ENCODE measurements at regions not wholly inside any gene's neighbourhood (a gene's known extent, or its start where the extent isn't known, plus 50 kb on each side); places are given as distances from the start of the nearest gene placed in this dataset.

DNA sequence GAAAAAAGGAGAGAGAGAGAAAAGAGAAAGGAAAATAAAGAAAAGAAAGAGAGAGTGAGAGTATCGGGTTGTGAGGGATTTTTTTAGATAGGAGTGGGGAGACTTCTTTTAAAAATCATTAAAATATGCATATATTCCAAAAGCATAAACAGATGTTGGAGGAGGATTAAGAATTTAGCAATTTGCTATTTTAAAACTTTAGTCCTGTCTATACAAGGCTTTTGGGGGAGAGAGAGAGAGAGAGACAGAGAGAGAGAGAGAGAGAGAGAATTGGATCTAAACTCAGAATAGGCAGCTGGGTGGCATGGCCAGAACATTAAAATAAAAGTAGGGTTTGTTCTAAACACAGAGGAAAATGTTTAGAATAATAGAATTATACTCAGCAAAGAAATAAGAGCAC, 72.1 kb downstream of the SOD2 start:
- TF ChIP-seq FOXP2 (optimal IDR thresholded peaks at IDR 0.05; ENCODE audit: borderline replicate concordance, extremely low read depth, extremely low read length, insufficient read depth) (no peak), TAF1 (IDR thresholded peaks at IDR 0.05; ENCODE audit: borderline replicate concordance, insufficient read depth, low read length) (no peak), POLR2AphosphoS5 (IDR thresholded peaks at IDR 0.05; ENCODE audit: low read depth, low read length) (no peak), SIN3A (IDR thresholded peaks at IDR 0.05; ENCODE audit: borderline replicate concordance, insufficient read depth, low read length) (no peak)
- TF ChIP-seq, protein P1, sequence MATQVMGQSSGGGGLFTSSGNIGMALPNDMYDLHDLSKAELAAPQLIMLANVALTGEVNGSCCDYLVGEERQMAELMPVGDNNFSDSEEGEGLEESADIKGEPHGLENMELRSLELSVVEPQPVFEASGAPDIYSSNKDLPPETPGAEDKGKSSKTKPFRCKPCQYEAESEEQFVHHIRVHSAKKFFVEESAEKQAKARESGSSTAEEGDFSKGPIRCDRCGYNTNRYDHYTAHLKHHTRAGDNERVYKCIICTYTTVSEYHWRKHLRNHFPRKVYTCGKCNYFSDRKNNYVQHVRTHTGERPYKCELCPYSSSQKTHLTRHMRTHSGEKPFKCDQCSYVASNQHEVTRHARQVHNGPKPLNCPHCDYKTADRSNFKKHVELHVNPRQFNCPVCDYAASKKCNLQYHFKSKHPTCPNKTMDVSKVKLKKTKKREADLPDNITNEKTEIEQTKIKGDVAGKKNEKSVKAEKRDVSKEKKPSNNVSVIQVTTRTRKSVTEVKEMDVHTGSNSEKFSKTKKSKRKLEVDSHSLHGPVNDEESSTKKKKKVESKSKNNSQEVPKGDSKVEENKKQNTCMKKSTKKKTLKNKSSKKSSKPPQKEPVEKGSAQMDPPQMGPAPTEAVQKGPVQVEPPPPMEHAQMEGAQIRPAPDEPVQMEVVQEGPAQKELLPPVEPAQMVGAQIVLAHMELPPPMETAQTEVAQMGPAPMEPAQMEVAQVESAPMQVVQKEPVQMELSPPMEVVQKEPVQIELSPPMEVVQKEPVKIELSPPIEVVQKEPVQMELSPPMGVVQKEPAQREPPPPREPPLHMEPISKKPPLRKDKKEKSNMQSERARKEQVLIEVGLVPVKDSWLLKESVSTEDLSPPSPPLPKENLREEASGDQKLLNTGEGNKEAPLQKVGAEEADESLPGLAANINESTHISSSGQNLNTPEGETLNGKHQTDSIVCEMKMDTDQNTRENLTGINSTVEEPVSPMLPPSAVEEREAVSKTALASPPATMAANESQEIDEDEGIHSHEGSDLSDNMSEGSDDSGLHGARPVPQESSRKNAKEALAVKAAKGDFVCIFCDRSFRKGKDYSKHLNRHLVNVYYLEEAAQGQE (IDR thresholded peaks at IDR 0.05; ENCODE audit: insufficient read depth in 1 of 2, low read depth in 2 of 2, low read length in 2 of 2), result no peak

DNA sequence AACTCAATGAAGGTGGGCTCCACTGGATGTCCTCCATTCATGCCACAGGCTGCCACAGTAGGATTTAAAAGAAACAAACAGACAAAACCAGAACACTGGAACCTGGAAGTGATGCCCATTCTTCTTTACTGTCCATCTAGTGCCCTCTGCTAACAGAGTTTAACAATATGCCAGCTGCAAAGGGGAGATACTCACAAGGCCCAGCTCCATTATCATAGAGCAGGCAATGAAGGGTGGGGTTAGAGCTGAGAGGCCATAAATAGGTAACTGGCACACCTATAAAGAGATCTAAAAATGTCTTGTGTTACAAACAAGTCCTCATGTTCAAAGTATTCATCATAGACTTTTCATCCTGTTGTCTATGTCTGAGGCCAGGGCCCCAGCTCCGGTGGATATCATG, 75.6 kb downstream of the SOD2 start:
- TF ChIP-seq SIN3A (IDR thresholded peaks at IDR 0.05; ENCODE audit: borderline replicate concordance, insufficient read depth, low read length), result no peak
- TF ChIP-seq FOXP2 (optimal IDR thresholded peaks at IDR 0.05; ENCODE audit: borderline replicate concordance, extremely low read depth, extremely low read length, insufficient read depth), result no peak
- TF ChIP-seq TAF1 (IDR thresholded peaks at IDR 0.05; ENCODE audit: borderline replicate concordance, insufficient read depth, low read length), result no peak
- TF ChIP-seq, protein P1 (IDR thresholded peaks at IDR 0.05; ENCODE audit: insufficient read depth in 1 of 2, low read depth in 2 of 2, low read length in 2 of 2), result no peak
- TF ChIP-seq POLR2AphosphoS5 (IDR thresholded peaks at IDR 0.05; ENCODE audit: low read depth, low read length), result no peak

DNA sequence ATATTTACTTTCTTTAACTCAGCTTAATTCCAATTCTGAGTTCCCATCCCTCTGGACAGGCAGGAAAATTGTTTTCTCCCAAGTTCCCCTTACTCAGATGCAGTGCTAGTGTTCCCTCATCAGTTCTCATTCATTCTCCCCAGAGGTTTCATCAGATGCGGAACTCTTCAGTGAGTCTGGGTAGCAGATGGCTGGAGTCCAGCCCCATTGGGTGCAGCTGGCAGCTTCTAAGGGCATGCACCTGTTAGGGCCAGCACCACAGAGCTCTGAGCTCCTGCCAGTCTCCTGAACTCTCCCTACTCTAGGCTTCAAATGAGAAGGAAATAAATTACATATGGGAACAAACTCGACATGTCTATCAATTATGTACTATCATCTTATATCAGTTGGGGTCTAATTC, 76.6 kb downstream of the SOD2 start:
- TF ChIP-seq TAF1 (IDR thresholded peaks at IDR 0.05; ENCODE audit: borderline replicate concordance, insufficient read depth, low read length) (no peak), FOXP2 (optimal IDR thresholded peaks at IDR 0.05; ENCODE audit: borderline replicate concordance, extremely low read depth, extremely low read length, insufficient read depth) (no peak), SIN3A (IDR thresholded peaks at IDR 0.05; ENCODE audit: borderline replicate concordance, insufficient read depth, low read length) (no peak), POLR2AphosphoS5 (IDR thresholded peaks at IDR 0.05; ENCODE audit: low read depth, low read length) (no peak)
- TF ChIP-seq, protein P1 (IDR thresholded peaks at IDR 0.05; ENCODE audit: insufficient read depth in 1 of 2, low read depth in 2 of 2, low read length in 2 of 2), result no peak

DNA sequence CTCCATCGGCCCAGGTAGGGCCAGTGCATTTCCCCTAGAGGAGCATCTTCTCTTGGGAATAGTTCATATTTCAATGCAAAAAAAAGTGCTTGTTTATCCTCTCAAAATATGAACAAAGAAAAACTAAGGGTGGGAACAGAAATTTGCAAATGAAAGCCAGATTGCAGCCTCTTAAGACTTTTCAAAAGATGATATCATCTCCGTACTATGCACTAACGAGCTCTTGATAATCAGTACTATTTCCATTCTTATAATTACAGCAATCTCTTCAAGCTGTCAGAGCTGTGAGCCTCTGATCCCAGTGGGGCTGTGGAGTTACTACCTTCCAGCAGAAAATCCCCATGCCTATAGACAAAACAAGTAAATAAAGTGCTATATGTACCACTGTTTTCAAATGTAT, 77.1 kb downstream of the SOD2 start:
- TF ChIP-seq TAF1 (IDR thresholded peaks at IDR 0.05; ENCODE audit: borderline replicate concordance, insufficient read depth, low read length) (no peak), POLR2AphosphoS5 (IDR thresholded peaks at IDR 0.05; ENCODE audit: low read depth, low read length) (no peak), SIN3A (IDR thresholded peaks at IDR 0.05; ENCODE audit: borderline replicate concordance, insufficient read depth, low read length) (no peak), FOXP2 (optimal IDR thresholded peaks at IDR 0.05; ENCODE audit: borderline replicate concordance, extremely low read depth, extremely low read length, insufficient read depth) (no peak)
- TF ChIP-seq, protein P1 (IDR thresholded peaks at IDR 0.05; ENCODE audit: insufficient read depth in 1 of 2, low read depth in 2 of 2, low read length in 2 of 2), result no peak

DNA sequence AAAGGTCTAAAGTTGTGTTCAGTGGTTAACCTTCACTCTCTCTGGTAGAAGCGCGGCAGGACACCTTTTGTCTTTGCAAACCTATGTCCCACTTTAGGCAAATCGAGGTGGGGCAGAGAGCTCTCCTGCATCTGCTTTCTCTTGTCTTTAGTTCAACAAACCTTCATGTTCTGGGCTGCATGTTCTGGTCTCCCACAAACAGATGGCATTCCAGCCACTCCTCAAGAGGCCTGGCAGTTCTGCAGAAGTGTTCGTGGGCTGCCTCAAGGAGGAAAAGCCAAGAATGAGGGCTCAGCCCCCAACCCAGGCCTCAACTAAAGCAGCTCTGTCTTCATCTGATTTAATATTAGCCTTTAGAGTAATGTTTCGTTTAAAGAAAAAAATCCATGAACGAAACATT, 82.2 kb downstream of the SOD2 start:
- TF ChIP-seq POLR2AphosphoS5 (IDR thresholded peaks at IDR 0.05; ENCODE audit: low read depth, low read length) (no peak), FOXP2 (optimal IDR thresholded peaks at IDR 0.05; ENCODE audit: borderline replicate concordance, extremely low read depth, extremely low read length, insufficient read depth) (no peak), TAF1 (IDR thresholded peaks at IDR 0.05; ENCODE audit: borderline replicate concordance, insufficient read depth, low read length) (no peak), SIN3A (IDR thresholded peaks at IDR 0.05; ENCODE audit: borderline replicate concordance, insufficient read depth, low read length) (no peak)
- TF ChIP-seq, protein P1 (IDR thresholded peaks at IDR 0.05; ENCODE audit: insufficient read depth in 1 of 2, low read depth in 2 of 2, low read length in 2 of 2), result no peak
